IMR-90 (cell line): ENCODE measurements at regions not wholly inside any gene's neighbourhood (a gene's known extent, or its start where the extent isn't known, plus 50 kb on each side); places are given as distances from the start of the nearest gene placed in this dataset.

Experiments
- ATAC-seq: fragments of 200-7000 bp; cut with Tn5 transposase; 2 replicates; pipeline ENCODE4 v1.9.1; 2020; ENCODE audit warnings: low read depth, mild to moderate bottlenecking, moderate library complexity
- BruUV-seq: library from RNA; stranded (reverse); fragments of 400-500 nt; replicated peaks from 2 replicates; lab custom pipeline; 2021; lab: Mats Ljungman, UMichigan
- CTCF ChIA-PET: fragments of 300-600 bp; formaldehyde crosslinking; extraction: SDS; loops from one replicate; lab custom pipeline; 2021; ENCODE audit warnings: antibody characterized with exemption; lab: Yijun Ruan, JAX
- POLR2A ChIA-PET: fragments of 300-600 bp; sonication (Branson Sonifier 250); formaldehyde crosslinking; loops from one replicate; lab custom pipeline; 2022; ENCODE audit warnings: antibody characterized with exemption; ENCODE audit not compliant: unreplicated experiment; lab: Charles Lee
- DNase-seq: peaks from one replicate; pipeline ENCODE4 v3.0.0; 2013
- H2AFZ ChIP-seq: replicated peaks from 2 replicates; pipeline ENCODE3; 2013; ENCODE audit warnings: low read length, mild to moderate bottlenecking; ENCODE audit not compliant: poor library complexity
- H2AK5ac ChIP-seq: 2 replicates; pipeline ENCODE4 v1.6.1; 2013; ENCODE audit warnings: low read depth, low read length, inconsistent platforms
- H2AK9ac ChIP-seq: replicated peaks from 2 replicates; pipeline ENCODE3; 2013; ENCODE audit warnings: mild to moderate bottlenecking, low read depth, low read length, moderate library complexity; ENCODE audit not compliant: poor library complexity
- H2BK120ac ChIP-seq: 2 replicates; pipeline ENCODE4 v1.6.1; 2013; ENCODE audit warnings: low read depth, low read length, inconsistent platforms
- H2BK15ac ChIP-seq: 3 replicates; pipeline ENCODE4 v1.6.1; 2013; ENCODE audit warnings: low read depth, low read length, inconsistent platforms
- H2BK20ac ChIP-seq: 2 replicates; pipeline ENCODE4 v1.6.1; 2013; ENCODE audit warnings: low read depth, mild to moderate bottlenecking, inconsistent platforms, low read length, moderate library complexity
- H2BK5ac ChIP-seq: 2 replicates; pipeline ENCODE4 v1.6.1; 2013; ENCODE audit warnings: mild to moderate bottlenecking, low read depth, low read length, inconsistent platforms; ENCODE audit not compliant: poor library complexity, severe bottlenecking
- H3K14ac ChIP-seq: replicated peaks from 2 replicates; pipeline ENCODE4 v1.6.1; 2013; ENCODE audit warnings: low read depth, low read length, inconsistent platforms
- H3K18ac ChIP-seq: 2 replicates; pipeline ENCODE4 v1.6.1; 2013; ENCODE audit warnings: low read depth, low read length, control low read depth
- H3K23ac ChIP-seq: 2 replicates; pipeline ENCODE4 v1.6.1; 2013; ENCODE audit warnings: low read depth, low read length, inconsistent platforms
- H3K27ac ChIP-seq: 2 replicates; pipeline ENCODE4 v1.5.1; 2013; ENCODE audit warnings: mild to moderate bottlenecking, control low read depth, low read length; ENCODE audit not compliant: insufficient read depth
- H3K27me3 ChIP-seq: 2 replicates; pipeline ENCODE4 v1.6.1; 2013; ENCODE audit warnings: low read length; ENCODE audit not compliant: control insufficient read depth, insufficient read depth
- H3K36me3 ChIP-seq: 2 replicates; pipeline ENCODE4 v1.6.1; 2013; ENCODE audit warnings: low read length, mixed read lengths; ENCODE audit not compliant: control insufficient read depth, insufficient read depth
- H3K4ac ChIP-seq: 2 replicates; pipeline ENCODE4 v1.6.1; 2013; ENCODE audit warnings: low read depth, low read length, inconsistent platforms
- H3K4me1 ChIP-seq: 2 replicates; pipeline ENCODE4 v1.6.1; 2013; ENCODE audit warnings: low read length, mixed read lengths; ENCODE audit not compliant: control insufficient read depth, insufficient read depth
- H3K4me2 ChIP-seq: 2 replicates; pipeline ENCODE4 v1.6.1; 2013; ENCODE audit warnings: low read depth, mild to moderate bottlenecking, control low read depth, low read length, moderate library complexity
- H3K4me3 ChIP-seq: 2 replicates; pipeline ENCODE4 v1.5.1; 2013; ENCODE audit warnings: low read depth, mild to moderate bottlenecking, control low read depth, low read length, moderate library complexity; ENCODE audit not compliant: insufficient read depth
- H3K56ac ChIP-seq: 2 replicates; pipeline ENCODE4 v1.6.1; 2013; ENCODE audit warnings: low read length, inconsistent platforms; ENCODE audit not compliant: insufficient read depth; ENCODE audit errors: extremely low read depth
- H3K79me1 ChIP-seq, 2 experiments: 2 replicates each; pipeline ENCODE4 v1.6.1; 2013; ENCODE audit warnings: low read length in 2 of 2, inconsistent platforms in 1 of 2, low read depth in 1 of 2
- H3K9ac ChIP-seq: 2 replicates; pipeline ENCODE4 v1.6.1; 2013; ENCODE audit warnings: low read depth, low read length, control low read depth
- H3K9me1 ChIP-seq: 2 replicates; pipeline ENCODE4 v1.6.1; 2013; ENCODE audit warnings: low read length, inconsistent platforms; ENCODE audit not compliant: insufficient read depth
- H3K9me3 ChIP-seq: 2 replicates; pipeline ENCODE4 v1.6.1; 2013; ENCODE audit warnings: low read length; ENCODE audit not compliant: control insufficient read depth, insufficient read depth
- H4K20me1 ChIP-seq: 2 replicates; pipeline ENCODE4 v1.6.1; 2013; ENCODE audit warnings: low read length, inconsistent platforms; ENCODE audit not compliant: insufficient read depth
- H4K5ac ChIP-seq: 2 replicates; pipeline ENCODE4 v1.6.1; 2013; ENCODE audit warnings: mild to moderate bottlenecking, low read depth, low read length, control low read depth
- H4K8ac ChIP-seq, 2 experiments: 2 replicates each; pipeline ENCODE4 v1.6.1; 2013; ENCODE audit warnings: low read depth in 2 of 2, low read length in 2 of 2, control low read depth in 1 of 2, inconsistent platforms in 1 of 2
- H4K91ac ChIP-seq: 2 replicates; pipeline ENCODE4 v1.6.1; 2013; ENCODE audit warnings: low read depth, low read length, inconsistent platforms; ENCODE audit not compliant: insufficient read depth
- BHLHE40 ChIP-seq: fragments of 150-350 bp; IDR thresholded peaks from 2 replicates; pipeline ENCODE4 v1.6.1; 2016; ENCODE audit warnings: mild to moderate bottlenecking, low read depth, low read length
- CEBPB ChIP-seq: IDR thresholded peaks from 2 replicates; pipeline ENCODE4 v1.6.1; 2012; ENCODE audit warnings: low read depth, low read length, improper control_type of control experiment
- CHD1 ChIP-seq: IDR thresholded peaks from 2 replicates; pipeline ENCODE4 v1.6.1; 2012; ENCODE audit warnings: low read depth, low read length, improper control_type of control experiment
- CTCF ChIP-seq: conservative IDR thresholded peaks from 2 replicates; pipeline ENCODE4 v1.5.1; 2012; ENCODE audit warnings: mild to moderate bottlenecking, low read depth, low read length, improper control_type of control experiment
- ELK1 ChIP-seq: fragments of 150-350 bp; IDR thresholded peaks from 2 replicates; pipeline ENCODE4 v1.6.1; 2016; ENCODE audit warnings: low read depth, mild to moderate bottlenecking, low read length, moderate library complexity, borderline replicate concordance
- FOS ChIP-seq: fragments of 150-350 bp; IDR thresholded peaks from 2 replicates; pipeline ENCODE4 v1.6.1; 2016; ENCODE audit warnings: low read depth, low read length
- MAFK ChIP-seq: IDR thresholded peaks from 2 replicates; pipeline ENCODE4 v1.6.1; 2012; ENCODE audit warnings: low read depth, low read length, improper control_type of control experiment
- MAZ ChIP-seq: IDR thresholded peaks from 2 replicates; pipeline ENCODE4 v1.6.1; 2012; ENCODE audit warnings: low read depth, mild to moderate bottlenecking, low read length, improper control_type of control experiment, moderate library complexity, borderline replicate concordance
- MXI1 ChIP-seq: IDR thresholded peaks from 2 replicates; pipeline ENCODE4 v1.6.1; 2012; ENCODE audit warnings: low read depth, mild to moderate bottlenecking, low read length, moderate library complexity, borderline replicate concordance
- NFE2L2 ChIP-seq: fragments of 150-350 bp; IDR thresholded peaks from 2 replicates; pipeline ENCODE4 v1.6.1; 2016; ENCODE audit warnings: low read depth, mild to moderate bottlenecking, low read length
- POLR2A ChIP-seq: IDR thresholded peaks from 2 replicates; pipeline ENCODE4 v1.6.1; 2012; ENCODE audit warnings: mild to moderate bottlenecking, low read depth, low read length
- RAD21 ChIP-seq: IDR thresholded peaks from 2 replicates; pipeline ENCODE4 v1.6.1; 2012; ENCODE audit warnings: low read length, improper control_type of control experiment
- RCOR1 ChIP-seq: IDR thresholded peaks from 2 replicates; pipeline ENCODE4 v1.6.1; 2012; ENCODE audit warnings: mild to moderate bottlenecking, low read length, improper control_type of control experiment; ENCODE audit not compliant: insufficient replicate concordance
- RFX5 ChIP-seq: IDR thresholded peaks from 2 replicates; pipeline ENCODE4 v1.8.0; 2012; ENCODE audit warnings: low read depth, mild to moderate bottlenecking, low read length, moderate library complexity
- SMC3 ChIP-seq: fragments of 150-350 bp; IDR thresholded peaks from 2 replicates; pipeline ENCODE4 v1.6.1; 2016; ENCODE audit warnings: low read depth, mild to moderate bottlenecking, antibody characterized with exemption, low read length, moderate library complexity
- USF2 ChIP-seq: fragments of 150-350 bp; IDR thresholded peaks from 2 replicates; pipeline ENCODE4 v1.6.1; 2017; ENCODE audit warnings: mild to moderate bottlenecking, antibody characterized with exemption, low read length, low read depth
- WGBS, 2 experiments: methylation state at CpG; one replicate each; pipeline versions ENCODE4 v1.1.5 to v1.1.7; 2013; ENCODE audit warnings: missing lambda C conversion rate in 2 of 2; ENCODE audit not compliant: insufficient read length in 1 of 2; ENCODE audit errors: extremely low coverage in 2 of 2; 5-methylcytosine and 5-hydroxymethylcytosine counted together
- dilution Hi-C: fragments of 300-500 bp; cut with HindIII; formaldehyde crosslinking; loops from one replicate; pipeline ENCODE4 v1.14.3; 2018; ENCODE audit warnings: low sequenced_read_pairs; ENCODE audit not compliant: unreplicated experiment
- in situ Hi-C: fragments of 300-500 bp; cut with MboI; formaldehyde crosslinking; loops from 3 replicates; pipeline ENCODE4 v1.14.3; 2019; ENCODE audit warnings: low sequenced_read_pairs, inconsistent platforms, mixed read lengths
- intact Hi-C: fragments of 100-400 bp; cut with micrococcal nuclease; formaldehyde crosslinking; loops from 2 replicates; pipeline ENCODE4 v1.10.0; 2022

- H3K79me1 ChIP-seq = peaks cover 0 to 5% of the 10 kb centered on the region in 2 experiments; a peak in 2 of 4 replicates
- H2BK20ac ChIP-seq = peak overlapping the region; percentile 35; the same call in 1 of the 2 replicates
- H2AK9ac ChIP-seq = peak overlapping the region; percentile 9
- H2AK5ac ChIP-seq = peak overlapping the region; percentile 87
- TF ChIP-seq RCOR1 (no peak), BHLHE40 (no peak), CTCF (no peak), RFX5 (no peak), MXI1 (no peak), MAZ (no peak), SMC3 (no peak), RAD21 (no peak), MAFK (no peak), CHD1 (no peak), ELK1 (no peak), FOS (no peak), USF2 (no peak), NFE2L2 (no peak), POLR2A (no peak), CEBPB (no peak)
- H3K4me2 ChIP-seq = no peak overlapping the region
- H3K4ac ChIP-seq = peak overlapping the region; percentile 43
- H4K8ac ChIP-seq = peak overlapping the region; percentile 1 to 66; a peak in 3 of 4 replicates
- ChIA-PET CTCF (interaction anchor here (0.8 kb wide), 1 partner anchor 129 kb away, joined by 3 read pairs; no protein-coding TSS in a partner anchor), POLR2A (interaction anchor here (1.0 kb wide), 1 partner anchor 130 kb away, joined by 3 read pairs; no protein-coding TSS in a partner anchor)
- H3K23ac ChIP-seq = peak overlapping the region; percentile 8
- in situ Hi-C loops = no loop called here
- H3K4me3 ChIP-seq = no peak overlapping the region
- DNase-seq (no peak), ATAC-seq (no peak)
- intact Hi-C loops = no loop called here
- dilution Hi-C loops = loop anchor here (25.0 kb wide), 1 partner anchor 130 kb away; the partner anchor contains the start of gene NEMF
- H3K18ac ChIP-seq = peak overlapping the region; percentile 33; the same call in 1 of the 2 replicates
- peak overlapping the region; percentile 6; the same call in 1 of the 2 replicates for H3K14ac ChIP-seq
- H3K27ac ChIP-seq = no peak overlapping the region
- peak overlapping the region; percentile 76 for H4K91ac ChIP-seq
- peak overlapping the region; percentile 64 for H2BK120ac ChIP-seq
- peak overlapping the region; percentile 71 for H2BK5ac ChIP-seq
- H3K9ac ChIP-seq = no peak overlapping the region; the same call in 1 of the 2 replicates
- no peaks in the 10 kb centered on the region for H3K27me3 ChIP-seq
- peak overlapping the region; percentile 17; the same call in 2 of the 3 replicates for H2BK15ac ChIP-seq
- no peak overlapping the region for H2AFZ ChIP-seq
- WGBS, 2 experiments = 100% methylated on average over 2 of the region's 4 CpGs; no CpG with 5 or more reads in 1 of the 2 experiments
- no peak overlapping the region for H3K56ac ChIP-seq
- H4K20me1 ChIP-seq = no peaks in the 10 kb centered on the region
- peaks cover 28% of the 10 kb centered on the region for H3K9me1 ChIP-seq
- H3K4me1 ChIP-seq = peaks cover 21% of the 10 kb centered on the region
- H4K5ac ChIP-seq = no peak overlapping the region
- no peaks in the 10 kb centered on the region for H3K36me3 ChIP-seq
- H3K9me3 ChIP-seq = no peaks in the 10 kb centered on the region
- no TSS peak for BruUV-seq
Observed at GRCh38 chr14:49992448-49992847, 99.6 kb downstream of the ARF6 start.
